ENCODE measurements at regions not wholly inside any gene's neighbourhood (a gene's known extent, or its start where the extent isn't known, plus 50 kb on each side); places are given as distances from the start of the nearest gene placed in this dataset.

DNA sequence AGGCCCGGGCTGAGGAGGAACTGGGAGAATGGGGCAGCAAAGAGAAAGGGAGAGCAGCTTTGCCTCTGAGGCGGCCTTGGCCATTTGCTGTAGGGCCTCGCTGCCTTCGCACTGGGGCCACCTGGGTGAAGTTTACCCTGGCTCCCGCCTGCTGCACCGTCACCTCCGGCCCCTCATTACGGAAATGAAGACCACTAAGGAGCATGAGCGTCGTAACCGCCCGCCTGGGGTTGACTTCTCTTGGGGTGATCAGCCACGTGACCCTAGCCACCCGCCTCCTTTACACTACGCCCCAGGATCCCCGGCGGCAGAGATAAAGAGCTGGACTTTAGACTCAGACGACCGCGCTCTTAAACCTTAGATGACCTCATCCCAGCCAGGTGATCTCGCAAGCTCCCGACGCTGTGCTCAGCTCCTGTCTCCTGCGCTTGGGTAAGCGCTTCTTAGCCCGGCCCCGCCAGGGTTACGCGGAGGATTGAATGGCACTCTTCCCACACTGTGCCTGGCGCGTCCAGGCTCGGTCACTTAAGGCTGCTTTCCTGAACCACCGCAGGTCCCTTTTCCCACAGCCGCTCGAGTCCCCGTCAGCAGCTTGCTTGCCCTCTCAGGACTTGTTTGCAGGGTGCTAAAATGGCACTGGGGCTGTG is 107.9 kb upstream of the LARP1 start (continued):
- 0 out of 2 replicates have a peak, but pooled peaks have one; percentile 56 for TF ChIP-seq POGK (CRISPR knock-in tag; conservative IDR thresholded peaks at IDR 0.05)
- TF ChIP-seq JUN (CRISPR knock-in tag; IDR thresholded peaks at IDR 0.05) = peak; percentile 84; the same call in 1 of the 2 replicates
- TF ChIP-seq SOX6 (IDR thresholded peaks at IDR 0.05) = no peak
- TF ChIP-seq SOX6 (CRISPR knock-in tag; IDR thresholded peaks at IDR 0.05) = peak; percentile 80
- TF ChIP-seq ATF7-NPFF (CRISPR knock-in tag; IDR thresholded peaks at IDR 0.05; ENCODE audit: low read depth) = peak; percentile 47; the same call in 1 of the 2 replicates
- TF ChIP-seq PHB2 (IDR thresholded peaks at IDR 0.05; ENCODE audit: partially characterized antibody) = no peak
- TF ChIP-seq XRCC5 (optimal IDR thresholded peaks at IDR 0.05; ENCODE audit: low read length) = peak; percentile 45
- TF ChIP-seq RBM39 (IDR thresholded peaks at IDR 0.05; ENCODE audit: low read depth, low read length, poor library complexity, severe bottlenecking) = peak; percentile 78
- TF ChIP-seq ETV6 (CRISPR knock-in tag; conservative IDR thresholded peaks at IDR 0.05) = no peak
- TF ChIP-seq ISL2 (CRISPR knock-in tag; IDR thresholded peaks at IDR 0.05) = peak; percentile 46; the same call in 1 of the 2 replicates
- peak; percentile 28; the same call in 1 of the 2 replicates for TF ChIP-seq CREB1 (IDR thresholded peaks at IDR 0.05)
- no peak for TF ChIP-seq CREB1 (CRISPR knock-in tag; IDR thresholded peaks at IDR 0.05)
- no peak for TF ChIP-seq NFYB (CRISPR knock-in tag; IDR thresholded peaks at IDR 0.05)
- peak; percentile 55; the same call in 1 of the 2 replicates for TF ChIP-seq ZNF263 (CRISPR knock-in tag; IDR thresholded peaks at IDR 0.05)
- peak; percentile 70; the same call in 1 of the 2 replicates for TF ChIP-seq SRY (CRISPR knock-in tag; IDR thresholded peaks at IDR 0.05)
- TF ChIP-seq ZBTB33 (CRISPR knock-in tag; IDR thresholded peaks at IDR 0.05) = no peak
- TF ChIP-seq TBP (CRISPR knock-in tag; IDR thresholded peaks at IDR 0.05) = no peak
- TF ChIP-seq, protein P1, sequence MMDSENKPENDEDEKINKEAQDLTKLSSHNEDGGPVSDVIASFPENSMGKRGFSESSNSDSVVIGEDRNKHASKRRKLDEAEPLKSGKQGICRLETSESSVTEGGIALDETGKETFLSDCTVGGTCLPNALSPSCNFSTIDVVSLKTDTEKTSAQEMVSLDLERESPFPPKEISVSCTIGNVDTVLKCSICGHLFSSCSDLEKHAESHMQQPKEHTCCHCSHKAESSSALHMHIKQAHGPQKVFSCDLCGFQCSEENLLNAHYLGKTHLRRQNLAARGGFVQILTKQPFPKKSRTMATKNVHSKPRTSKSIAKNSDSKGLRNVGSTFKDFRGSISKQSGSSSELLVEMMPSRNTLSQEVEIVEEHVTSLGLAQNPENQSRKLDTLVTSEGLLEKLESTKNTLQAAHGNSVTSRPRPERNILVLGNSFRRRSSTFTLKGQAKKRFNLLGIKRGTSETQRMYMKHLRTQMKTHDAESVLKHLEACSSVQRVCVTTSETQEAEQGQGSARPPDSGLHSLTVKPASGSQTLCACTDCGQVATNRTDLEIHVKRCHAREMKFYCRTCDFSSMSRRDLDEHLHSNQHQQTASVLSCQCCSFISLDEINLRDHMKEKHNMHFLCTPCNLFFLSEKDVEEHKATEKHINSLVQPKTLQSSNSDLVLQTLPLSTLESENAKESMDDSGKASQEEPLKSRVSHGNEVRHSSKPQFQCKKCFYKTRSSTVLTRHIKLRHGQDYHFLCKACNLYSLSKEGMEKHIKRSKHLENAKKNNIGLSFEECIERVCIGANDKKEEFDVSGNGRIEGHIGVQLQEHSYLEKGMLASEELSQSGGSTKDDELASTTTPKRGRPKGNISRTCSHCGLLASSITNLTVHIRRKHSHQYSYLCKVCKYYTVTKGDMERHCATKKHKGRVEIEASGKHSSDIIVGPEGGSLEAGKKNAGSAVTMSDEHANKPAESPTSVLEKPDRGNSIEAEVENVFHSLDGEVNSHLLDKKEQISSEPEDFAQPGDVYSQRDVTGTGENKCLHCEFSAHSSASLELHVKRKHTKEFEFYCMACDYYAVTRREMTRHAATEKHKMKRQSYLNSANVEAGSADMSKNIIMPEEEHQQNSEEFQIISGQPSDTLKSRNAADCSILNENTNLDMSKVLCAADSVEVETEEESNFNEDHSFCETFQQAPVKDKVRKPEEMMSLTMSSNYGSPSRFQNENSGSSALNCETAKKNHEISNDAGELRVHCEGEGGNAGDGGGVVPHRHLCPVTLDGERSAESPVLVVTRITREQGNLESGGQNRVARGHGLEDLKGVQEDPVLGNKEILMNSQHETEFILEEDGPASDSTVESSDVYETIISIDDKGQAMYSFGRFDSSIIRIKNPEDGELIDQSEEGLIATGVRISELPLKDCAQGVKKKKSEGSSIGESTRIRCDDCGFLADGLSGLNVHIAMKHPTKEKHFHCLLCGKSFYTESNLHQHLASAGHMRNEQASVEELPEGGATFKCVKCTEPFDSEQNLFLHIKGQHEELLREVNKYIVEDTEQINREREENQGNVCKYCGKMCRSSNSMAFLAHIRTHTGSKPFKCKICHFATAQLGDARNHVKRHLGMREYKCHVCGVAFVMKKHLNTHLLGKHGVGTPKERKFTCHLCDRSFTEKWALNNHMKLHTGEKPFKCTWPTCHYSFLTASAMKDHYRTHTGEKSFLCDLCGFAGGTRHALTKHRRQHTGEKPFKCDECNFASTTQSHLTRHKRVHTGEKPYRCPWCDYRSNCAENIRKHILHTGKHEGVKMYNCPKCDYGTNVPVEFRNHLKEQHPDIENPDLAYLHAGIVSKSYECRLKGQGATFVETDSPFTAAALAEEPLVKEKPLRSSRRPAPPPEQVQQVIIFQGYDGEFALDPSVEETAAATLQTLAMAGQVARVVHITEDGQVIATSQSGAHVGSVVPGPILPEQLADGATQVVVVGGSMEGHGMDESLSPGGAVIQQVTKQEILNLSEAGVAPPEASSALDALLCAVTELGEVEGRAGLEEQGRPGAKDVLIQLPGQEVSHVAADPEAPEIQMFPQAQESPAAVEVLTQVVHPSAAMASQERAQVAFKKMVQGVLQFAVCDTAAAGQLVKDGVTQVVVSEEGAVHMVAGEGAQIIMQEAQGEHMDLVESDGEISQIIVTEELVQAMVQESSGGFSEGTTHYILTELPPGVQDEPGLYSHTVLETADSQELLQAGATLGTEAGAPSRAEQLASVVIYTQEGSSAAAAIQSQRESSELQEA (CRISPR knock-in tag; IDR thresholded peaks at IDR 0.05; ENCODE audit: not compliant biosample characterization) = no peak
- TF ChIP-seq TOE1 (CRISPR knock-in tag; IDR thresholded peaks at IDR 0.05) = no peak
- TF ChIP-seq NRL (CRISPR knock-in tag; IDR thresholded peaks at IDR 0.05; ENCODE audit: borderline replicate concordance) = peak; percentile 67; the same call in 1 of the 2 replicates
